Liver (tissue), 8 donors: ENCODE measurements at regions not wholly inside any gene's neighbourhood (a gene's known extent, or its start where the extent isn't known, plus 50 kb on each side); places are given as distances from the start of the nearest gene placed in this dataset.

Source experiments
- DNase-seq: peaks from one replicate; pipeline ENCODE4 v3.0.0-alpha.2; 2017; ENCODE audit warnings: low spot score
- H3K27ac ChIP-seq, 2 donors: one replicate each; pipeline ENCODE4 v1.7.0; 2013; ENCODE audit warnings: inconsistent platforms in 2 of 2, low read length in 2 of 2, control low read depth in 1 of 2, low read depth in 1 of 2, mild to moderate bottlenecking in 1 of 2
- H3K27me3 ChIP-seq, 4 donors: one replicate each; pipeline versions ENCODE4 v1.6.1 to v1.7.0; 2013; ENCODE audit warnings: low read length in 3 of 4, inconsistent platforms in 1 of 4, mild to moderate bottlenecking in 1 of 4, moderate library complexity in 1 of 4; ENCODE audit not compliant: control insufficient read depth in 4 of 4, insufficient read depth in 4 of 4
- H3K36me3 ChIP-seq, 4 donors: one replicate each; pipeline versions ENCODE4 v1.6.1 to v1.7.0; 2013; ENCODE audit warnings: low read length in 3 of 4, mild to moderate bottlenecking in 3 of 4, low read depth in 1 of 4, moderate library complexity in 1 of 4; ENCODE audit not compliant: control insufficient read depth in 4 of 4, insufficient read depth in 3 of 4
- H3K4me1 ChIP-seq, 4 donors: one replicate each; pipeline versions ENCODE4 v1.6.1 to v1.7.0; 2013; ENCODE audit warnings: low read length in 3 of 4, mild to moderate bottlenecking in 3 of 4, moderate library complexity in 1 of 4; ENCODE audit not compliant: control insufficient read depth in 4 of 4, insufficient read depth in 4 of 4
- H3K4me3 ChIP-seq, 3 donors: one replicate each; pipeline versions ENCODE4 v1.6.1 to v1.7.0; 2013; ENCODE audit warnings: low read length in 3 of 3, control low read depth in 1 of 3, low read depth in 1 of 3, mild to moderate bottlenecking in 1 of 3
- H3K9ac ChIP-seq, 2 donors: one replicate each; pipeline ENCODE4 v1.7.0; 2013; ENCODE audit warnings: low read length in 2 of 2, mild to moderate bottlenecking in 2 of 2, moderate library complexity in 2 of 2, control low read depth in 1 of 2, low read depth in 1 of 2
- H3K9me3 ChIP-seq, 4 donors: one replicate each; pipeline versions ENCODE4 v1.6.1 to v1.7.0; 2013; ENCODE audit warnings: low read length in 3 of 4; ENCODE audit not compliant: control insufficient read depth in 4 of 4
- EGR1 ChIP-seq, 2 donors: IDR thresholded peaks; 2 replicates each; pipeline ENCODE4 v1.6.1; 2016 to 2018; ENCODE audit warnings: antibody characterized with exemption in 2 of 2, low read depth in 2 of 2
- FOXA1 ChIP-seq: IDR thresholded peaks from 2 replicates; pipeline ENCODE4 v1.6.1; 2016; ENCODE audit warnings: antibody characterized with exemption
- FOXA2 ChIP-seq: IDR thresholded peaks from 2 replicates; pipeline ENCODE4 v1.6.1; 2016; ENCODE audit warnings: antibody characterized with exemption
- GABPA ChIP-seq, 2 donors: IDR thresholded peaks in 1 of 2; conservative IDR thresholded peaks in 1 of 2; 2 replicates each; pipeline ENCODE4 v1.6.1; 2016; ENCODE audit warnings: antibody characterized with exemption in 2 of 2, mild to moderate bottlenecking in 1 of 2, moderate library complexity in 1 of 2
- HNF4A ChIP-seq, 2 donors: conservative IDR thresholded peaks; 2 replicates each; pipeline ENCODE4 v1.6.1; 2016; ENCODE audit warnings: antibody characterized with exemption in 2 of 2, mild to moderate bottlenecking in 2 of 2
- HNF4G ChIP-seq: IDR thresholded peaks from 2 replicates; pipeline ENCODE4 v1.6.1; 2016; ENCODE audit warnings: antibody characterized with exemption
- JUND ChIP-seq, 2 donors: IDR thresholded peaks; 2 replicates each; pipeline ENCODE4 v1.6.1; 2016; ENCODE audit warnings: antibody characterized with exemption in 2 of 2
- NR2F2 ChIP-seq: IDR thresholded peaks from 2 replicates; pipeline ENCODE4 v1.6.1; 2016; ENCODE audit warnings: antibody characterized with exemption
- RAD21 ChIP-seq, 2 donors: IDR thresholded peaks; 2 replicates each; pipeline ENCODE4 v1.6.1; 2016; ENCODE audit warnings: antibody characterized with exemption in 2 of 2, mild to moderate bottlenecking in 2 of 2
- RXRA ChIP-seq, 2 donors: IDR thresholded peaks; 2 replicates each; pipeline ENCODE4 v1.6.1; 2017 to 2018; ENCODE audit warnings: antibody characterized with exemption in 2 of 2, mild to moderate bottlenecking in 1 of 2
- SP1 ChIP-seq: IDR thresholded peaks from 2 replicates; pipeline ENCODE4 v1.6.1; 2018; ENCODE audit warnings: antibody characterized with exemption, mild to moderate bottlenecking
- TAF1 ChIP-seq: conservative IDR thresholded peaks from 2 replicates; pipeline ENCODE4 v1.6.1; 2016; ENCODE audit warnings: antibody characterized with exemption, mild to moderate bottlenecking
- YY1 ChIP-seq: IDR thresholded peaks from 2 replicates; pipeline ENCODE4 v1.6.1; 2016; ENCODE audit warnings: antibody characterized with exemption, mild to moderate bottlenecking
- WGBS: extraction: QIAGEN DNeasy Blood & Tissue Kit; methylation state at CpG from one replicate; pipeline ENCODE4 v1.1.7; 2013; 5-methylcytosine and 5-hydroxymethylcytosine counted together
- TF ChIP-seq, protein P1 (sequence below): fragments of 150-350 bp; IDR thresholded peaks from 2 replicates; pipeline ENCODE4 v1.5.1; 2017; ENCODE audit warnings: improper control_type of control experiment, low read depth, low read length; ENCODE audit not compliant: missing input control
- TF ChIP-seq, protein P2 (sequence below): IDR thresholded peaks from 2 replicates; pipeline ENCODE4 v1.6.1; 2016; ENCODE audit warnings: antibody characterized with exemption
- TF ChIP-seq, protein P3 (sequence below): IDR thresholded peaks from 2 replicates; pipeline ENCODE4 v1.6.1; 2016; ENCODE audit warnings: antibody characterized with exemption
- TF ChIP-seq, protein P4 (sequence below): IDR thresholded peaks from 2 replicates; pipeline ENCODE4 v1.6.1; 2016; ENCODE audit warnings: antibody characterized with exemption, mild to moderate bottlenecking
- TF ChIP-seq, protein P5 (sequence below): IDR thresholded peaks from 2 replicates; pipeline ENCODE4 v1.6.1; 2016; ENCODE audit warnings: antibody characterized with exemption
- donor health status: healthy.
- donor health status: healthy.
- donor health status: healthy.
- donor health status: healthy.
- donor health status: healthy.

DNA sequence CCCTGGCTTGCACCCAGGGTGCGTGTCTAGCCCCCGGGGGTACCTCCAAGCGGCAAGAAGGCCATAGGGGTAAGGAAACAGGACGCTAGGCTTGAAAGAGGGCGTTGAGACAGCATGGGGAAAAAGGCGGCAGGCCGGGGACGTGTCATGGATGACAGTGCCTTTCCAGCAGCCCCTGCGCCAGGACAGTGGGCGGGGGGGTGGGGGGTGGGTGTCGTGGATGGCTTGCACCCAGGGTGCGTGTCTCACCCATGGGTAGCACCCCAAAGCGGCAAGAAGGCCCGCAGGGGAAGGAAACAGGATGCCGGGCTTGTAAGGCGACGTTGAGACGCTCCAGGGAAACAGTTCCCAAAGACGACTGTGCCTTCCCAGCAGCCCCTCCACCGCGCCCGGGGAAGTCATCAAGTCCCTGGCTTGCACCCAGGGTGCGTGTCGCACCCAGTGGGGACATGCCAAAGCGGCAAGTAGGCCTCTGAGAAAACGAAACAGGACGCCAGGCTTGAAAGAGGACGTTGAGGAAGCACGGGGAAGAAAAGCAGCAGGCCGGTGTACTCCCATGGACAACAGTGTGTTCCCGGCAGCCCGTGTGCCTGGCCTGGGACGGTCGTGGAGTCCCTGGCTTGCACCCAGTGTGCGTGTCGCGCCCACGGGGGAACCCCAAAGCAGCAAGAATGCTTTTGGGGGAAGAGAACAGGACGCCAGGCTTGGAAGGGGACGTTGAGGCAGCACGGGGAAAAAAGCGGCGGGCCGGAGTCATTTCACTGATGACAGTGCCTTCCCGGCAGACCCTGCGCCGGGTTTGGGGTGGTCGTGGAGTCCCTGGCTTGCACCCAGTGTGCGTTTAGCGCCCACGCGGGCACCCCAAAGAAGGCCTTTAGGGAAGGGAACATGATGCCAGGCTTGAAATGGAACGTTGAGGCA, 163.5 kb upstream of the ALG10B start:
- Histone ChIP-seq H3K9me3 (no peaks in the 10 kb centered on the region), H3K27me3 (no peaks in the 10 kb centered on the region), H3K27ac (no peak overlapping the region), H3K4me1 (no peaks in the 10 kb centered on the region), H3K4me3 (no peak overlapping the region), H3K9ac (no peak overlapping the region), H3K36me3 (no peaks in the 10 kb centered on the region)
- DNase-seq = no peak
- WGBS = 76% methylated on average over 53 of the region's 53 CpGs
- TF ChIP-seq FOXA2 (no peak), HNF4G (no peak), HNF4A (conservative IDR thresholded peaks at IDR 0.05) (no peak), NR2F2 (no peak), YY1 (no peak), GABPA (IDR thresholded peaks at IDR 0.05 in 1 of 2, conservative IDR thresholded peaks at IDR 0.05 in 1 of 2) (no peak), SP1 (no peak), TAF1 (no peak), EGR1 (IDR thresholded peaks at IDR 0.05; ENCODE audit: low read depth in 2 of 2) (no peak), RAD21 (IDR thresholded peaks at IDR 0.05) (no peak), FOXA1 (no peak), JUND (IDR thresholded peaks at IDR 0.05) (no peak), RXRA (IDR thresholded peaks at IDR 0.05) (no peak)
- TF ChIP-seq, protein P1, sequence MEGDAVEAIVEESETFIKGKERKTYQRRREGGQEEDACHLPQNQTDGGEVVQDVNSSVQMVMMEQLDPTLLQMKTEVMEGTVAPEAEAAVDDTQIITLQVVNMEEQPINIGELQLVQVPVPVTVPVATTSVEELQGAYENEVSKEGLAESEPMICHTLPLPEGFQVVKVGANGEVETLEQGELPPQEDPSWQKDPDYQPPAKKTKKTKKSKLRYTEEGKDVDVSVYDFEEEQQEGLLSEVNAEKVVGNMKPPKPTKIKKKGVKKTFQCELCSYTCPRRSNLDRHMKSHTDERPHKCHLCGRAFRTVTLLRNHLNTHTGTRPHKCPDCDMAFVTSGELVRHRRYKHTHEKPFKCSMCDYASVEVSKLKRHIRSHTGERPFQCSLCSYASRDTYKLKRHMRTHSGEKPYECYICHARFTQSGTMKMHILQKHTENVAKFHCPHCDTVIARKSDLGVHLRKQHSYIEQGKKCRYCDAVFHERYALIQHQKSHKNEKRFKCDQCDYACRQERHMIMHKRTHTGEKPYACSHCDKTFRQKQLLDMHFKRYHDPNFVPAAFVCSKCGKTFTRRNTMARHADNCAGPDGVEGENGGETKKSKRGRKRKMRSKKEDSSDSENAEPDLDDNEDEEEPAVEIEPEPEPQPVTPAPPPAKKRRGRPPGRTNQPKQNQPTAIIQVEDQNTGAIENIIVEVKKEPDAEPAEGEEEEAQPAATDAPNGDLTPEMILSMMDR = no peak
- TF ChIP-seq, protein P2, sequence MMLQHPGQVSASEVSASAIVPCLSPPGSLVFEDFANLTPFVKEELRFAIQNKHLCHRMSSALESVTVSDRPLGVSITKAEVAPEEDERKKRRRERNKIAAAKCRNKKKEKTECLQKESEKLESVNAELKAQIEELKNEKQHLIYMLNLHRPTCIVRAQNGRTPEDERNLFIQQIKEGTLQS = no peak
- TF ChIP-seq, protein P3, sequence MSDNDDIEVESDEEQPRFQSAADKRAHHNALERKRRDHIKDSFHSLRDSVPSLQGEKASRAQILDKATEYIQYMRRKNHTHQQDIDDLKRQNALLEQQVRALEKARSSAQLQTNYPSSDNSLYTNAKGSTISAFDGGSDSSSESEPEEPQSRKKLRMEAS = no peak
- TF ChIP-seq, protein P4, sequence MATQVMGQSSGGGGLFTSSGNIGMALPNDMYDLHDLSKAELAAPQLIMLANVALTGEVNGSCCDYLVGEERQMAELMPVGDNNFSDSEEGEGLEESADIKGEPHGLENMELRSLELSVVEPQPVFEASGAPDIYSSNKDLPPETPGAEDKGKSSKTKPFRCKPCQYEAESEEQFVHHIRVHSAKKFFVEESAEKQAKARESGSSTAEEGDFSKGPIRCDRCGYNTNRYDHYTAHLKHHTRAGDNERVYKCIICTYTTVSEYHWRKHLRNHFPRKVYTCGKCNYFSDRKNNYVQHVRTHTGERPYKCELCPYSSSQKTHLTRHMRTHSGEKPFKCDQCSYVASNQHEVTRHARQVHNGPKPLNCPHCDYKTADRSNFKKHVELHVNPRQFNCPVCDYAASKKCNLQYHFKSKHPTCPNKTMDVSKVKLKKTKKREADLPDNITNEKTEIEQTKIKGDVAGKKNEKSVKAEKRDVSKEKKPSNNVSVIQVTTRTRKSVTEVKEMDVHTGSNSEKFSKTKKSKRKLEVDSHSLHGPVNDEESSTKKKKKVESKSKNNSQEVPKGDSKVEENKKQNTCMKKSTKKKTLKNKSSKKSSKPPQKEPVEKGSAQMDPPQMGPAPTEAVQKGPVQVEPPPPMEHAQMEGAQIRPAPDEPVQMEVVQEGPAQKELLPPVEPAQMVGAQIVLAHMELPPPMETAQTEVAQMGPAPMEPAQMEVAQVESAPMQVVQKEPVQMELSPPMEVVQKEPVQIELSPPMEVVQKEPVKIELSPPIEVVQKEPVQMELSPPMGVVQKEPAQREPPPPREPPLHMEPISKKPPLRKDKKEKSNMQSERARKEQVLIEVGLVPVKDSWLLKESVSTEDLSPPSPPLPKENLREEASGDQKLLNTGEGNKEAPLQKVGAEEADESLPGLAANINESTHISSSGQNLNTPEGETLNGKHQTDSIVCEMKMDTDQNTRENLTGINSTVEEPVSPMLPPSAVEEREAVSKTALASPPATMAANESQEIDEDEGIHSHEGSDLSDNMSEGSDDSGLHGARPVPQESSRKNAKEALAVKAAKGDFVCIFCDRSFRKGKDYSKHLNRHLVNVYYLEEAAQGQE = no peak
- TF ChIP-seq, protein P5, sequence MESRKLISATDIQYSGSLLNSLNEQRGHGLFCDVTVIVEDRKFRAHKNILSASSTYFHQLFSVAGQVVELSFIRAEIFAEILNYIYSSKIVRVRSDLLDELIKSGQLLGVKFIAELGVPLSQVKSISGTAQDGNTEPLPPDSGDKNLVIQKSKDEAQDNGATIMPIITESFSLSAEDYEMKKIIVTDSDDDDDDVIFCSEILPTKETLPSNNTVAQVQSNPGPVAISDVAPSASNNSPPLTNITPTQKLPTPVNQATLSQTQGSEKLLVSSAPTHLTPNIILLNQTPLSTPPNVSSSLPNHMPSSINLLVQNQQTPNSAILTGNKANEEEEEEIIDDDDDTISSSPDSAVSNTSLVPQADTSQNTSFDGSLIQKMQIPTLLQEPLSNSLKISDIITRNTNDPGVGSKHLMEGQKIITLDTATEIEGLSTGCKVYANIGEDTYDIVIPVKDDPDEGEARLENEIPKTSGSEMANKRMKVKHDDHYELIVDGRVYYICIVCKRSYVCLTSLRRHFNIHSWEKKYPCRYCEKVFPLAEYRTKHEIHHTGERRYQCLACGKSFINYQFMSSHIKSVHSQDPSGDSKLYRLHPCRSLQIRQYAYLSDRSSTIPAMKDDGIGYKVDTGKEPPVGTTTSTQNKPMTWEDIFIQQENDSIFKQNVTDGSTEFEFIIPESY = no peak
